Esophagus squamous epithelium (tissue), 4 donors: ENCODE measurements at regions not wholly inside any gene's neighbourhood (a gene's known extent, or its start where the extent isn't known, plus 50 kb on each side); places are given as distances from the start of the nearest gene placed in this dataset.

Source experiments
- POLR2A ChIP-seq, 4 donors: fragments of 450-650 bp; IDR thresholded peaks; one replicate each; pipeline ENCODE4 v1.6.1; 2017; ENCODE audit warnings: antibody characterized with exemption in 4 of 4, mild to moderate bottlenecking in 4 of 4, moderate library complexity in 3 of 4
- TF ChIP-seq, protein P1 (sequence below), 6 experiments: fragments of 450-650 bp in 4 of 6; fragments of 200-600 bp in 2 of 6; sonication (generic) in 2 of 6; IDR thresholded peaks; one replicate each; pipeline ENCODE4 v1.5.1; 2016 to 2019; ENCODE audit warnings: antibody characterized with exemption in 6 of 6, mild to moderate bottlenecking in 4 of 6, moderate library complexity in 4 of 6

DNA sequence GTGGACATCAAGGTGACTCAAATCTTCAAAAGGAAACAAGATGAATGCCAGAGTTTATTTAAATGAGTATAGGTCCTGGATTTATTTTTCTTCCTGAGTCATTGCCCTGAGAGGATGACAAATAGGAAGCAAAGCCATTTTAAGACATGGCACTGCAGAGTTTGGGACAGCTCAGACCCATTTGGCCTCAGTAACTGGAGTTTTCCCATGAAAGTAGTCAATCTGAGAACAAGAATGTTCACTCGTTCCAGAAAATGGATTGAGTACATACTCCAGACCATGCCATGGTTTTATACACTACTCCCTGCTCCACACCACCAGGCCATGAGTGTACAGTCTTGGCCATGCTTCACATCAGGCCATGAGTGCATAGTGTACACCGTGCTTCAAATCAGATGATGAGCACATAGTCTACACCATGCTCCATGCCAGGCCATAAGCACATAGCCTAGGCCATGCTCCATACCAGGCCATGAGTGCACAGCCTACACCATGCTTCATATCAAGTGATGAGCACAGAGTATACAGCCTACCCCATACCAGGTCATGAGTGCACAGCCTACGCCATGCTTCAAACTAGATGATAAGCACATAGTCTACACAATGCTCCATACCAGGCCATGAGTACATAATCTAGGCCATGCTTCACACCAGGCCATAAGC lies 202.4 kb downstream of the FBXO15 start:
- TF ChIP-seq, protein P1, sequence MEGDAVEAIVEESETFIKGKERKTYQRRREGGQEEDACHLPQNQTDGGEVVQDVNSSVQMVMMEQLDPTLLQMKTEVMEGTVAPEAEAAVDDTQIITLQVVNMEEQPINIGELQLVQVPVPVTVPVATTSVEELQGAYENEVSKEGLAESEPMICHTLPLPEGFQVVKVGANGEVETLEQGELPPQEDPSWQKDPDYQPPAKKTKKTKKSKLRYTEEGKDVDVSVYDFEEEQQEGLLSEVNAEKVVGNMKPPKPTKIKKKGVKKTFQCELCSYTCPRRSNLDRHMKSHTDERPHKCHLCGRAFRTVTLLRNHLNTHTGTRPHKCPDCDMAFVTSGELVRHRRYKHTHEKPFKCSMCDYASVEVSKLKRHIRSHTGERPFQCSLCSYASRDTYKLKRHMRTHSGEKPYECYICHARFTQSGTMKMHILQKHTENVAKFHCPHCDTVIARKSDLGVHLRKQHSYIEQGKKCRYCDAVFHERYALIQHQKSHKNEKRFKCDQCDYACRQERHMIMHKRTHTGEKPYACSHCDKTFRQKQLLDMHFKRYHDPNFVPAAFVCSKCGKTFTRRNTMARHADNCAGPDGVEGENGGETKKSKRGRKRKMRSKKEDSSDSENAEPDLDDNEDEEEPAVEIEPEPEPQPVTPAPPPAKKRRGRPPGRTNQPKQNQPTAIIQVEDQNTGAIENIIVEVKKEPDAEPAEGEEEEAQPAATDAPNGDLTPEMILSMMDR (IDR thresholded peaks at IDR 0.05) = no peak
- TF ChIP-seq POLR2A (IDR thresholded peaks at IDR 0.05) = no peak
